PFSK-1 (cell line): ENCODE measurements at regions not wholly inside any gene's neighbourhood (a gene's known extent, or its start where the extent isn't known, plus 50 kb on each side); places are given as distances from the start of the nearest gene placed in this dataset.

Experiments
- FOXP2 ChIP-seq: optimal IDR thresholded peaks from 2 replicates; pipeline ENCODE3; 2011; ENCODE audit warnings: borderline replicate concordance, control low read depth, inconsistent platforms; ENCODE audit not compliant: insufficient read depth; ENCODE audit errors: extremely low read length, extremely low read depth
- POLR2AphosphoS5 ChIP-seq: IDR thresholded peaks from 2 replicates; pipeline ENCODE4 v1.6.1; 2012; ENCODE audit warnings: low read depth, mild to moderate bottlenecking, control low read depth, low read length, moderate library complexity
- REST ChIP-seq, 2 experiments: IDR thresholded peaks; 2 replicates each; pipeline versions ENCODE4 v1.6.1 to v1.8.0; 2011 to 2012; ENCODE audit warnings: low read depth in 2 of 2, low read length in 2 of 2, control low read depth in 1 of 2, inconsistent platforms in 1 of 2, mild to moderate bottlenecking in 1 of 2, moderate library complexity in 1 of 2; ENCODE audit not compliant: insufficient read depth in 1 of 2
- SIN3A ChIP-seq: IDR thresholded peaks from 2 replicates; pipeline ENCODE4 v1.6.1; 2012; ENCODE audit warnings: mild to moderate bottlenecking, low read length, moderate library complexity, borderline replicate concordance; ENCODE audit not compliant: insufficient read depth
- TAF1 ChIP-seq: IDR thresholded peaks from 2 replicates; pipeline ENCODE4 v1.6.1; 2012; ENCODE audit warnings: low read length, control low read depth, borderline replicate concordance; ENCODE audit not compliant: insufficient read depth

GRCh38 chr6:23319582-23319981, 750.2 kb downstream of the HDGFL1 start:
- TF ChIP-seq FOXP2 (no peak), SIN3A (no peak), POLR2AphosphoS5 (no peak), REST (IDR thresholded peaks at IDR 0.05; ENCODE audit: insufficient read depth in 1 of 2, low read depth in 2 of 2, low read length in 2 of 2) (no peak)

GRCh38 chr6:23320471-23321015, 751.2 kb downstream of the HDGFL1 start:
- TF ChIP-seq TAF1, result no peak
- TF ChIP-seq SIN3A, result no peak
- no peak for TF ChIP-seq POLR2AphosphoS5
- TF ChIP-seq FOXP2, result no peak
- no peak for TF ChIP-seq REST (IDR thresholded peaks at IDR 0.05; ENCODE audit: insufficient read depth in 1 of 2, low read depth in 2 of 2, low read length in 2 of 2)

- TF ChIP-seq POLR2AphosphoS5 (no peak), REST (IDR thresholded peaks at IDR 0.05; ENCODE audit: insufficient read depth in 1 of 2, low read depth in 2 of 2, low read length in 2 of 2) (no peak), FOXP2 (no peak), SIN3A (no peak), TAF1 (no peak)
Observed at GRCh38 chr6:23323897-23324296, 754.5 kb downstream of the HDGFL1 start.

- TF ChIP-seq REST (IDR thresholded peaks at IDR 0.05; ENCODE audit: insufficient read depth in 1 of 2, low read depth in 2 of 2, low read length in 2 of 2) (no peak), FOXP2 (no peak), TAF1 (no peak), POLR2AphosphoS5 (no peak), SIN3A (no peak)
Observed at GRCh38 chr6:23325065-23325464, 755.7 kb downstream of the HDGFL1 start.

GRCh38 chr6:23327621-23328020, 758.3 kb downstream of the HDGFL1 start:
- no peak for TF ChIP-seq REST (IDR thresholded peaks at IDR 0.05; ENCODE audit: insufficient read depth in 1 of 2, low read depth in 2 of 2, low read length in 2 of 2)
- TF ChIP-seq FOXP2, result no peak
- no peak for TF ChIP-seq SIN3A
- no peak for TF ChIP-seq POLR2AphosphoS5
- no peak for TF ChIP-seq TAF1
